HG03175 (cell line): ENCODE measurements at regions not wholly inside any gene's neighbourhood (a gene's known extent, or its start where the extent isn't known, plus 50 kb on each side); places are given as distances from the start of the nearest gene placed in this dataset.
"Not testable (repeated sequence)": the region's sequence is repeated elsewhere in the genome, so short reads cannot be mapped to it uniquely, and the experiment has no call there.

Experiments
- ATAC-seq: cut with Tn5 transposase; IDR thresholded peaks from one replicate; pipeline ENCODE4 v1.9.1; 2021; ENCODE audit warnings: mild to moderate bottlenecking, moderate library complexity; ENCODE audit not compliant: unreplicated experiment

- no peak for ATAC-seq
These were observed 102.1 kb upstream of the FAT3 start for GRCh38 chr11:92122561-92122960.

GRCh38 chr11:92111287-92111686 lies 113.3 kb upstream of the FAT3 start:
- no peak for ATAC-seq

- no peak for ATAC-seq
These were observed 115.2 kb upstream of the FAT3 start for GRCh38 chr11:92109466-92109865.

- ATAC-seq = no peak
These were observed 117.3 kb upstream of the FAT3 start for GRCh38 chr11:92107331-92107730.

GRCh38 chr11:92104349-92104748 lies 120.3 kb upstream of the FAT3 start:
- ATAC-seq = no peak

GRCh38 chr11:92101920-92102319 lies 122.7 kb upstream of the FAT3 start:
- no peak for ATAC-seq

GRCh38 chr11:92099183-92099582 lies 125.4 kb upstream of the FAT3 start:
- ATAC-seq = no peak

GRCh38 chr11:92098172-92098571 lies 126.4 kb upstream of the FAT3 start:
- no peak for ATAC-seq

- ATAC-seq = no peak
These were observed 136.7 kb upstream of the FAT3 start for GRCh38 chr11:92087725-92088537.

- no peak for ATAC-seq
These were observed 141.5 kb upstream of the FAT3 start for GRCh38 chr11:92083123-92083522.

- ATAC-seq = no peak
These were observed 142.0 kb upstream of the FAT3 start for GRCh38 chr11:92082652-92083051.

GRCh38 chr11:92074498-92074897 lies 150.1 kb upstream of the FAT3 start:
- not testable (repeated sequence) for ATAC-seq

GRCh38 chr11:92071660-92072059 lies 153.0 kb upstream of the FAT3 start:
- no peak for ATAC-seq

- ATAC-seq = no peak
These were observed 154.4 kb upstream of the FAT3 start for GRCh38 chr11:92070026-92070889.

- ATAC-seq = no peak
These were observed 157.6 kb upstream of the FAT3 start for GRCh38 chr11:92067016-92067415.

- ATAC-seq = no peak
These were observed 163.1 kb upstream of the FAT3 start for GRCh38 chr11:92061456-92062062.

- no peak for ATAC-seq
These were observed 166.7 kb upstream of the FAT3 start for GRCh38 chr11:92057849-92058442.

GRCh38 chr11:92053216-92053615 lies 171.4 kb upstream of the FAT3 start:
- no peak for ATAC-seq

GRCh38 chr11:92050305-92050704 lies 174.3 kb upstream of the FAT3 start:
- ATAC-seq = no peak

GRCh38 chr11:92048415-92048814 lies 176.2 kb upstream of the FAT3 start:
- no peak for ATAC-seq

GRCh38 chr11:92046103-92046502 lies 178.5 kb upstream of the FAT3 start:
- ATAC-seq = no peak
